GM12872 (cell line): ENCODE measurements at regions not wholly inside any gene's neighbourhood (a gene's known extent, or its start where the extent isn't known, plus 50 kb on each side); places are given as distances from the start of the nearest gene placed in this dataset.

Source experiments
- CTCF ChIP-seq: IDR thresholded peaks from 3 replicates; pipeline ENCODE4 v1.5.1; 2011; ENCODE audit warnings: low read depth, mild to moderate bottlenecking, low read length, moderate library complexity; ENCODE audit not compliant: insufficient read depth

GRCh38 chr1:60813071-60813470, 269.3 kb upstream of the NFIA start:
- no peak for TF ChIP-seq CTCF

DNA sequence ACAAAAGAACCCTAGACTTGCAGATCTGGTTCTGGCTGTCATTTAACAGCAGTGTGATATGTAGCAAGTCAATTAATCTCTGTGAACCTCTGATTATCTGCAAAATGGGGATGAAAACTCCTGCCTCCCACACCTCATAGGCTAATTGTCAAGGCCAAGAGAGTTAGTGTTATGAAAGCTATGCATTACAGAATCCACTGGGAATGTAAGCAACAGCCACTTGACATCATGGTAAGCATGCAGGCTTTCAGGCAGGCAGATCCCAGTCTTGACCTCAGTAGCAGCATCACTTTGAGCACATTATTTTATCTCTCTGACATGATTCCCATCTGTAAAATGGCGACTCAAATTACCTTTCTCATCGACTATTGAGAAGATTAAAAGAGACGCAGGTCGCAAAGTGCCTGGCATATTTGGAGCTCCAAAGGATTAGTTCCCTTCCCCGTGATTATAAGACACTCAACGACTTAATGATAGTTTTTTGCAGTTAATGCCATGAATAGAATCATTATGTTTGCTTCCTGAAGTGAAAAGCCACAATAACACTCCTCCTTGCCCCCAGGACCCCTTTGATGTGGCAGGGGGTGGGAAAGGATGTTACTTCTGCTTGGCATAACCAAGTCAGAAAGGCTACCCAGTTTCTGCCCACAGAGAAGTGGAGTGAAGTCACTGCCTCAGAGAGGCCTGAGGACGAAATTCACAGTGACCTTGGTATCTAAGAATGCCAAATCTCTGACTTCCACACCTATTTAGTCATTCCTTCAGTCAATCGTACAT, 273.0 kb upstream of the NFIA start:
- no peak for TF ChIP-seq CTCF

DNA sequence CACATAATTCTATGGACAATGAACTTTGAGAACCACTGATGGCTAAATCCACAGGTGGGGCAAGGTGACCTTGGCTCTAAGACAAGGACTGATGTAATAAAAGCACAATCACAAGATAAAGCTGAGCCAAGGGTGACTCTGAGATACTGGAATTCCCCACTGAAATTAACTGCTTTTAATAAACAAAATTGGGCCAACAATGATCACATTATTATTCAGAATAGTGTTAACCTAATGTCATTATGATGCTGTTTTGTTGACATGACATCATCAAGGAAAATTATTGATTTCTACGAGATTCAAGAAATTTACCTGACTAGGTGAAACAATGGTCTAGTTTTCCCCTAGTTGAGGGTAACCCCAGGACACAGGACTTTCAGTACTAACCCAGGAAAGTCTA, 273.7 kb upstream of the NFIA start:
- TF ChIP-seq CTCF = no peak

- no peak for TF ChIP-seq CTCF
Measured at GRCh38 chr1:60802884-60803283, 279.5 kb upstream of the NFIA start.

DNA sequence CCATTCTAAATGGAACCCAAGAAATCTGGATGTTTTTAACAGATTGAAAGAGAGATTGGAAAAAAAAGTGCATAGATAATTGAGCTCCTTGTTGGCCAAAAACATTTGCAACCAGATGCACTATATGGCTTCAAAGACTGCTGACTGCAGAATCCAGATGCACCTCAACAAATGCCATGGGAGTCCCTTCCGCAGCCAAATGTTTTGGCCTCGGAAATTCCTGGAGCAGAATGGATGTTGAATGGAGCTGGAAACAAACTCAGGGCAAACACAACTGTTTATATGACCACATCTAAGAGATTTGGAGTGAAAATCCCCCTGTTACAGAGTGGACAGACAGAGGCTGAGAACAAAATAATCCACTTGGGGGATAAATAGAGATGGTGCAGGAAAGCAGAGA, 285.0 kb upstream of the NFIA start:
- TF ChIP-seq CTCF = no peak

DNA sequence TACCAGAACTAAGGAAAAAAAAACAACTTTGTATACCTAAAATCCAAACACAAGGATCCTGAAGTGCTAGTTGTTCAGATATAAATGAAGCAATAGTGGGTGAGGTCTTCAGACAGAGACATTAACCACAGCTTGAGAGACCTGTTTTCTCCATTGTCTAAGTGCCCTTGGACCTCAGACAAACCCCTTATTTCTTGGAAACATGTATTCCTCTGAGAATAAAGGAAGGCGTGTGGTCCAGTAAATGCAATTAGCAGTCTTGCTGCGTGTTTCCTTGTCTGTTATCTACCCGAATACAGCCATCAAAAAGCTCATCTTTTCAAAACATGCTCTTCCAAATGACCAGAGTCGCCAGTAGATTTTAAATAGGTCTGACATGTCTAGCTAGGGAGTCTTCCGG, 291.1 kb upstream of the NFIA start:
- no peak for TF ChIP-seq CTCF

- no peak for TF ChIP-seq CTCF
Measured at GRCh38 chr1:60769082-60769481, 313.3 kb upstream of the NFIA start.
